GM21515 (cell line): ENCODE measurements at regions not wholly inside any gene's neighbourhood (a gene's known extent, or its start where the extent isn't known, plus 50 kb on each side); places are given as distances from the start of the nearest gene placed in this dataset.

ENCODE experiments used
- ATAC-seq: cut with Tn5 transposase; IDR thresholded peaks from one replicate; pipeline ENCODE4 v1.9.1; 2021; ENCODE audit not compliant: unreplicated experiment

- ATAC-seq, result no peak
Observed at GRCh38 chr9:13665418-13666066, 386.1 kb upstream of the MPDZ start.

GRCh38 chr9:13661014-13661413, 381.5 kb upstream of the MPDZ start:
- ATAC-seq, result no peak

- ATAC-seq, result no peak
Observed at GRCh38 chr9:13651969-13652663, 372.6 kb upstream of the MPDZ start.

- ATAC-seq, result no peak
Observed at GRCh38 chr9:13651526-13651925, 372.0 kb upstream of the MPDZ start.

GRCh38 chr9:13648676-13649075, 369.2 kb upstream of the MPDZ start:
- no peak for ATAC-seq

- ATAC-seq, result no peak
Observed at GRCh38 chr9:13648068-13648467, 368.6 kb upstream of the MPDZ start.

GRCh38 chr9:13646500-13647021, 367.1 kb upstream of the MPDZ start:
- no peak for ATAC-seq

- ATAC-seq, result no peak
Observed at GRCh38 chr9:13645557-13645956, 366.1 kb upstream of the MPDZ start.

GRCh38 chr9:13644675-13645074, 365.2 kb upstream of the MPDZ start:
- no peak for ATAC-seq

- ATAC-seq, result no peak
Observed at GRCh38 chr9:13642646-13643045, 363.2 kb upstream of the MPDZ start.

GRCh38 chr9:13629067-13629466, 349.6 kb upstream of the MPDZ start:
- ATAC-seq, result no peak

GRCh38 chr9:13628526-13628925, 349.0 kb upstream of the MPDZ start:
- no peak for ATAC-seq

GRCh38 chr9:13627502-13627901, 348.0 kb upstream of the MPDZ start:
- no peak for ATAC-seq

- no peak for ATAC-seq
Observed at GRCh38 chr9:13627071-13627470, 347.6 kb upstream of the MPDZ start.

GRCh38 chr9:13626601-13627000, 347.1 kb upstream of the MPDZ start:
- no peak for ATAC-seq

- ATAC-seq, result no peak
Observed at GRCh38 chr9:13621872-13622564, 342.5 kb upstream of the MPDZ start.

- ATAC-seq, result no peak
Observed at GRCh38 chr9:13616491-13617035, 337.1 kb upstream of the MPDZ start.

- ATAC-seq, result no peak
Observed at GRCh38 chr9:13615660-13616490, 336.4 kb upstream of the MPDZ start.

GRCh38 chr9:13614060-13614459, 334.6 kb upstream of the MPDZ start:
- no peak for ATAC-seq

GRCh38 chr9:13613296-13613695, 333.8 kb upstream of the MPDZ start:
- no peak for ATAC-seq

- ATAC-seq, result no peak
Observed at GRCh38 chr9:13608451-13608850, 329.0 kb upstream of the MPDZ start.
